ENCODE measurements at regions not wholly inside any gene's neighbourhood (a gene's known extent, or its start where the extent isn't known, plus 50 kb on each side); places are given as distances from the start of the nearest gene placed in this dataset.

- TF ChIP-seq CTCF (conservative IDR thresholded peaks at IDR 0.05; ENCODE audit: low read length) = no peak
- TF ChIP-seq EZH2phosphoT487 (IDR thresholded peaks at IDR 0.05; ENCODE audit: borderline replicate concordance) = no peak
Measured at GRCh38 chr2:173663835-173664512, 301.2 kb downstream of the SP3 start.
